Endodermal cell (in vitro differentiated cells): ENCODE measurements at regions not wholly inside any gene's neighbourhood (a gene's known extent, or its start where the extent isn't known, plus 50 kb on each side); places are given as distances from the start of the nearest gene placed in this dataset.

ENCODE experiments used
- DNase-seq: peaks from one replicate; pipeline ENCODE4 v3.0.0-alpha.2; 2017
- H3K27ac ChIP-seq: 2 replicates; pipeline ENCODE4 v1.5.1; 2013; ENCODE audit warnings: mild to moderate bottlenecking, low read depth, low read length, moderate library complexity
- H3K27me3 ChIP-seq: 2 replicates; pipeline ENCODE4 v1.6.1; 2013; ENCODE audit warnings: mild to moderate bottlenecking, low read length, moderate library complexity; ENCODE audit not compliant: insufficient read depth, control insufficient read depth, poor library complexity, severe bottlenecking
- H3K36me3 ChIP-seq: 2 replicates; pipeline ENCODE4 v1.7.0; 2013; ENCODE audit warnings: mild to moderate bottlenecking, low read length, moderate library complexity; ENCODE audit not compliant: control insufficient read depth, insufficient read depth
- H3K4me1 ChIP-seq: one replicate; pipeline ENCODE4 v1.7.0; 2013; ENCODE audit warnings: low read length; ENCODE audit not compliant: control insufficient read depth, insufficient read depth
- H3K4me3 ChIP-seq: 2 replicates; pipeline ENCODE4 v1.5.1; 2013; ENCODE audit warnings: mild to moderate bottlenecking, low read length, moderate library complexity
- H3K9ac ChIP-seq: 2 replicates; pipeline ENCODE4 v1.6.1; 2013; ENCODE audit warnings: mild to moderate bottlenecking, low read length, moderate library complexity; ENCODE audit not compliant: poor library complexity, severe bottlenecking; ENCODE audit errors: extremely low read depth
- H3K9me3 ChIP-seq: 2 replicates; pipeline ENCODE4 v1.6.1; 2013; ENCODE audit warnings: mild to moderate bottlenecking, low read length, moderate library complexity; ENCODE audit not compliant: control insufficient read depth
- H3K27ac Mint-ChIP-seq: 2 replicates; pipeline ENCODE4 v1.8.0; 2020; ENCODE audit warnings: mixed read lengths
- H3K27me3 Mint-ChIP-seq: 2 replicates; pipeline ENCODE4 v1.8.0; 2021; ENCODE audit warnings: mild to moderate bottlenecking, mixed read lengths; ENCODE audit not compliant: insufficient read depth
- H3K36me3 Mint-ChIP-seq: 2 replicates; pipeline ENCODE4 v1.8.0; 2020; ENCODE audit warnings: low read depth, mixed read lengths
- H3K4me1 Mint-ChIP-seq: 2 replicates; pipeline ENCODE4 v1.8.0; 2020; ENCODE audit warnings: mixed read lengths
- H3K4me3 Mint-ChIP-seq: 2 replicates; pipeline ENCODE4 v1.8.0; 2020; ENCODE audit warnings: mild to moderate bottlenecking, moderate library complexity, mixed read lengths
- H3K9me3 Mint-ChIP-seq: 2 replicates; pipeline ENCODE4 v1.8.0; 2020; ENCODE audit warnings: mild to moderate bottlenecking, mixed read lengths
- CTCF ChIP-seq: fragments of 200-600 bp; sonication (generic); conservative IDR thresholded peaks from 2 replicates; pipeline ENCODE4 v1.5.0; 2021; ENCODE audit warnings: antibody characterized with exemption, mild to moderate bottlenecking
- WGBS, 2 experiments: methylation state at CpG; one replicate each; pipeline versions ENCODE4 v1.1.5 to v1.1.7; 2013; ENCODE audit warnings: missing lambda C conversion rate in 2 of 2, mixed read lengths in 1 of 2; ENCODE audit not compliant: insufficient coverage in 1 of 2, insufficient read length in 1 of 2; 5-methylcytosine and 5-hydroxymethylcytosine counted together

DNA sequence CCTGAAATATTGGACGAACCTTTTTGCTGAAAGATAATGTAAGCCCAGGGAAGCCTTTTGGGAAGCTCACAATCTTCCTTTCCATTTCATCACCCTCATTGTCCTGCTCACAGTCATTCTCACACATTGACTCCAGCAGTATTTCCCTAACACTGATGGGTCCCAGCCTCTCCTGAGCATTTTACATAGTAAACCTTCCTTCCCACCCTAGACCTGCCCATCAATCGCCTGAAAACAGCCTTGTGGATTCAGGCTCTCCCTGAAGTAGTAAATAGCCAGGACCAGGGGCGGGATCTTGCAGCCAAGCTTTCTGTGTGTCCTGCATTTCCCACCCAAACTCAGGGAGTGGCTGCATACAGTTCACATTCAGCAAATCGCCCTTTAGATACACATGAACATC, 149.9 kb downstream of the CYRIA start:
- Histone ChIP-seq H3K4me1 (no peaks in the 10 kb centered on the region), H3K9me3 (no peaks in the 10 kb centered on the region), H3K27me3 (no peaks in the 10 kb centered on the region), H3K4me3 (no peak overlapping the region), H3K27ac (no peak overlapping the region), H3K36me3 (no peaks in the 10 kb centered on the region), H3K9ac (no peak overlapping the region)
- Mint-ChIP-seq H3K9me3 (no peaks in the 10 kb centered on the region), H3K4me3 (no peak overlapping the region), H3K4me1 (peaks cover 4% of the 10 kb centered on the region), H3K27me3 (peaks cover 11% of the 10 kb centered on the region), H3K27ac (no peak overlapping the region), H3K36me3 (no peaks in the 10 kb centered on the region)
- DNase-seq = peak; percentile 71
- 74 to 100% methylated on average over 1 to 4 of the region's 4 CpGs for WGBS, 2 experiments
- TF ChIP-seq CTCF = no peak

GRCh38 chr2:16513626-16514025, 152.0 kb downstream of the CYRIA start:
- no peak for TF ChIP-seq CTCF
- Histone ChIP-seq H3K4me3 (no peak overlapping the region), H3K36me3 (no peaks in the 10 kb centered on the region), H3K9me3 (no peaks in the 10 kb centered on the region), H3K9ac (no peak overlapping the region), H3K4me1 (no peaks in the 10 kb centered on the region), H3K27me3 (peaks cover 15% of the 10 kb centered on the region), H3K27ac (no peak overlapping the region)
- H3K36me3 Mint-ChIP-seq = no peaks in the 10 kb centered on the region
- H3K9me3 Mint-ChIP-seq = no peaks in the 10 kb centered on the region
- 94% methylated on average over 2 of the region's 2 CpGs; no CpG with 5 or more reads in 1 of the 2 experiments for WGBS, 2 experiments
- peaks cover 26% of the 10 kb centered on the region for H3K27me3 Mint-ChIP-seq
- H3K4me3 Mint-ChIP-seq = no peak overlapping the region
- DNase-seq = no peak
- H3K4me1 Mint-ChIP-seq = peaks cover 6% of the 10 kb centered on the region
- H3K27ac Mint-ChIP-seq = no peak overlapping the region

DNA sequence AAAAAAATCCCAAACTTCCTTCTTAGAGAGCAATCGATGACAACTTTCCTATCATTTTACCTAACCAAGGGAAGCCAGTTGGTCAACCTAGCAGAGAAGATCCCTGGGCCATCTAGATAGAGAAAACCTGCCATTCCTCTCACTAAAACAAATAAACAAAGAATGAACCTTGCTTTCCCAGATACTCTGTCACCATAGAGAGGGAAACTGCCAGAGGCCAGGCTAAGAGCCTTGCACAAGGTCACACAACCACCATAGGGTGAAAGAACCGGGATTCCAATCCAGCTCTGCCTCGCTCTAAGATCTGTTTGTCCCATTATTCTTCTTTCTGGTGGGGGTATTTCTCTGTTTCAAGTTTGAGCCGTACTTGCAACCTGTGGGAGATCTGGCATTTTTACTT, 154.6 kb downstream of the CYRIA start:
- H3K27me3 Mint-ChIP-seq = peaks cover 36% of the 10 kb centered on the region
- TF ChIP-seq CTCF = no peak
- Histone ChIP-seq H3K9me3 (no peaks in the 10 kb centered on the region), H3K27me3 (peaks cover 30% of the 10 kb centered on the region), H3K4me1 (no peaks in the 10 kb centered on the region), H3K4me3 (no peak overlapping the region), H3K9ac (no peak overlapping the region), H3K27ac (no peak overlapping the region), H3K36me3 (no peaks in the 10 kb centered on the region)
- DNase-seq = no peak
- peaks cover 11% of the 10 kb centered on the region for H3K4me1 Mint-ChIP-seq
- no peak overlapping the region for H3K27ac Mint-ChIP-seq
- no peaks in the 10 kb centered on the region for H3K36me3 Mint-ChIP-seq
- H3K4me3 Mint-ChIP-seq = no peak overlapping the region
- 92 to 100% methylated on average over 1 to 4 of the region's 4 CpGs for WGBS, 2 experiments
- no peaks in the 10 kb centered on the region for H3K9me3 Mint-ChIP-seq
